HG02798 (cell line): ENCODE measurements at regions not wholly inside any gene's neighbourhood (a gene's known extent, or its start where the extent isn't known, plus 50 kb on each side); places are given as distances from the start of the nearest gene placed in this dataset.
"Not testable (repeated sequence)": the region's sequence is repeated elsewhere in the genome, so short reads cannot be mapped to it uniquely, and the experiment has no call there.

Source experiments
- ATAC-seq: cut with Tn5 transposase; IDR thresholded peaks from one replicate; pipeline ENCODE4 v1.9.1; 2021; ENCODE audit warnings: mild to moderate bottlenecking; ENCODE audit not compliant: unreplicated experiment, poor library complexity

GRCh38 chr13:32828711-32829110, 187.5 kb upstream of the KL start:
- no peak for ATAC-seq

- no peak for ATAC-seq
These were observed 187.0 kb upstream of the KL start for GRCh38 chr13:32829269-32829668.

DNA sequence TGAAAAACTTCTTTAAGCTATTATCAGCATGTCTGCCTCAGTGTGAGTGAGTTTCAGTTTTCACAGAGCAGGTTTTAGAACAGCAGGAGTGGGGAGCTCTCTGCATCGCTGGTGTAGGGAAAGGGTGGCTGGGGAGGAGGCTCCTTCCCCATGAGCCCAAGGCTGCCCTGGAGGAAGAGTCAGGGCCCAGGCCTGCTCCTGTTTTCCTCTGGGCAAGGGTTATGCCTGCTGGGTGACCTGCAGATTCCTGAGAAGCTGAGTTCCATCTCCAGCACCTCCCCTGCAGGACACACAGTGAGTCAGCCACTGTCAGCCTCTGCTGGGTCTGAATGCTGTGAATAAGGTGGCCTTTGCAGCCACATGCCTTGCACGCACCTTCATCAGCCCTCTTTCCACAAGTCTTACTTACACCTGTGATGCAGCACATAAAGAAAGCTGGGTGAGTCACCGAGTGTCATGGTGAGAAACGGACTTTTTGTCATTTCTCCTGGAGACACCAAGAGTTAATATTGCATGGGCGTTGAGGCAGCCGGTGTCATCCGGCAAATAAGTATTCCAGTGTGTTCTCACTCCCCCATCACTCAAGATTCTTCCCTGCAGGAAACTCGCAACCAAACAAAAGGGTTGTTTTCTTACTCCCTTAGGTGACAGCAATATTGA, 186.4 kb upstream of the KL start:
- no peak for ATAC-seq

GRCh38 chr13:32830336-32831031, 185.7 kb upstream of the KL start:
- ATAC-seq, result no peak

- no peak for ATAC-seq
These were observed 178.8 kb upstream of the KL start for GRCh38 chr13:32837307-32837972.

DNA sequence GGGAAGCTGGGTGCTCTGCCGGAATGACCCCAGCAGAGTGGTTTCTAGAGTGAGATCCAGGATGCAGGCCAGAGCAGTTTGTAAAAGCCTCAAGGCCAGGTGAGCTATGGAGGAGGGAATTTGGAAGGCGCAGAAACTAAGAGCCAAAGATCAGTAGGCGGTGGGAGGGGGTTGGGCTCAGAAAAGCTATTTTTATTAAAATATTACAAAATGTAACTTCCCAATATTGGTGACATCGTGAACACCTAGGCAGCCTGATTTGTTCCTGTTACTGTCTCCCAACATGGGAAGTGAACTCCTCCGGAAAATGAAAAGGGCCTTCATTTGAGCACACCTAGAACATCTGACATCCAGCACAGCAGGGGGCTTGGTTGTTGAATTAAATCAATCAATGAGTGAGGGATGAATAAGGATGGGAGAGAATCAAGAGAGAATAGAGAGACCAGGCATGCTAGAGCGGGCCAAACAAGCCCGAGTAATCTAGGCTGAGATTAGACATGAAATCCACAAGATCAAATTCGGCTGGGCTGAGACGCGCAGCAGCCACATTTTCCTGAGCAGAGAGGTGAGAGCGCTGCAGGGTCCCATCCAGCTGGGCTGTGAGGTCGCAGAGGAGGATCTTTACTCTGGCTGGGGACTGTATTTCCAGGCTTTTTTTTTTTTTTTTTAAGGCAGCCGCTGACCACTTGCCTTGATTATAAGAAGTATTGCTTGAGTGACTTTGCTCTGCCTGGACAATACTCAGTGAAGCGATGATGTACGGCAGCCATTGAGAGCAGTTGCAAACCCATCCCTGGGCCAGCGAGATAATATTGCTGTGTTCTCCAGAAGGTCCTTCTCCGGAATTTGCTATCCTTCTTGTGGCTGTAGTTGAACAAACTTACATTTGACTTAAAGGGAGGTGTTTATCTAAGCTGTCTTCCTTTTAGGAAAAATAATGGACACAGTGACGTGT, 178.0 kb upstream of the KL start:
- ATAC-seq, result no peak

- ATAC-seq, result peak; percentile 62
These were observed 177.3 kb upstream of the KL start for GRCh38 chr13:32838945-32839344.

DNA sequence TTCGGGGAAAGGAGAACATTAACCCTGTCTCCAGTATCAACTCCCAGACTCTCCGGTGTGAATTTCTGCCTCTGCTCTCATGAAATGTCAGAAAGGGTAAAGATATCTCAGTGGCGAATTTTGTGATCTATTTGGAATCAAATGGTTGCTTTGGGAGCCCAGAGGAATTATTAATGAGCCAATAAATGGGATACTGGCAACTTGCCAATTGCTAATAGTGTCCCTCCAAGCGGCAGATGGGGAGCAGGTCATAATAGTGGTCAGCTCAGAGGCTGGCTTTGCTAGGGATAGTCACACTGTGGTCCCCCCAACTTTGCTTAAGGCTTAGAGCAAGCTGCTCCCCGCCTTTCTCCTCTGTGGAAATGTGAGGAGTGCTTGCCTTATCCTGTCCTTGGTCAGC, 176.1 kb upstream of the KL start:
- no peak for ATAC-seq

DNA sequence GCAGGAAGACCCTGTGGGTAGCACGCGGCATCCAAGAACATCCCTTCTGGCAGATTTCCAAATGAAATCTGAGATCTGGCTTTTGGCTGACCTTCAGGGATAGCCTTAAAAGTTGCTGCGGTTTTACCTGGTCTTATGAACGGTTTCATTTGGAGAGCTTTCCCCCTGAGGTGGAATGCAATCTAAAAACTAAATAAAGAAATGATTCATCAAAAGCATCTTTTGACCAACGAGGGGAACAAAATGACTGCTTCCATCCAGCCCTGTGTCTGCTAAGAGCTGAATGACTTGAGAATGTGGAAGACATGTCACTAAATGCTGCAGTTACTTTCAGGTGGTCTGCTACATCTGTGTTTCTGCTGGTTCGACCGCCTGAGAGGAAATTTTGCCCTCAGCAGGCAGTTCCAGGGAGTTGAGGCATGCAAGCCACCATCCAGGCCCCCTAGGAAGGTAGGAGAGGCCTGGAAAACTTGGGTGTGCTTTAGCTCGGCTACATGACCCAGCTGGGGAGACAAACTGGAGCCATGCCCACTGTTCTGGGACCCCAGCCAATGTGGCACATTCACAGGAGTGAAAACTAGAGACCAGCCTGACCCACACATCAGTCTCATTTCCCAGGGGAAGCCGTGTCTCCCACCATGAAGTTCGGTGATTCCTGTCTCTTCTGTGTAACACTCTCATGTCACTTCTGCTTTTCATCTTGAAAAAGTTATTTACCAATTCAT, 175.1 kb upstream of the KL start:
- ATAC-seq, result peak; percentile 62

DNA sequence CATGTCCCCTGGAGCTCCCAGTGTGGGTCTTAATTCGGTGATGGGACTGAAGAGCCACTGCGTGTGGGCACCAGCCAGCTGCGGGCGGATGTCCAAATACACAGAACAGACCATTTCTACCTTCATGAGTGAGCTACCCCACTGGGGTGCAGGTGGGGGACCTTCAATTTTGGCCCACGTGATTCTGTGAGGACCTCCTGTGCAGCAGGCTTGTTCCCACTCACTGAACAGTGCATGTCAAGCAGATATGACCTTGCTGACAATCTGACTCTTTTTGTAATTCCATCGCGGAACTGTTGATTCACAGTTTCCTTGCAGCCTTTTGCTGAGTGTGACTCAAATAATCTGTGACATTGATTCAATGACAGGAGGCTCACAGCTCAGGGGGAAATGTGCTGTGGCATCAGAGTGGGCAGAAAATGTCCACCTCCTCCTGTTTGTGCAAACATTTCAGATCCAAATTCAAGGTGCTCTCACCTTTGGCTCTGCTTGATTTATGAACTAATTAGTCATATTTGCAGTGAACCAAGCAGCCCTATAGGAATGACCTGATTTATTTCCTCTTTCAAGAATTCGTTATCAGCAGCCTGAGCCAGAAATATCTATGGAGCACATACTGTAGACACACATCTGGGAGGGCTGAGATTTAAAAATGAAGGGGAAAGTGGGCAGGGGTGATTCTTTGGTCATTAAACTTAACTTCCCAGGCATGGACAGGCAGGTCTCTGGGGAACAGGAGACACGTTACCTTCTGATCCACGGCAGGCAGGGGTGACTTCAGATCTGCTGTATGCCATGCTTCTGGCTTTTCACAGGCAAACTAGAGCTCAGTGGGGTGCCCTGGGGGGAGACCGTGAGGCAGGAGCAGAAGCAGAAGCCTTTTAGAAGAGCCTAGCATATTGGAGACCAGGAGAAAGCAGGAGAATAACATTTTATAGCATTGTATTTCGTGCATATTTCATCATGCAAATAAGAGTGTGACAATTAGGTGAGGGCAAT, 170.0 kb upstream of the KL start:
- no peak for ATAC-seq

- not testable (repeated sequence) for ATAC-seq
These were observed 168.2 kb upstream of the KL start for GRCh38 chr13:32847976-32848375.

DNA sequence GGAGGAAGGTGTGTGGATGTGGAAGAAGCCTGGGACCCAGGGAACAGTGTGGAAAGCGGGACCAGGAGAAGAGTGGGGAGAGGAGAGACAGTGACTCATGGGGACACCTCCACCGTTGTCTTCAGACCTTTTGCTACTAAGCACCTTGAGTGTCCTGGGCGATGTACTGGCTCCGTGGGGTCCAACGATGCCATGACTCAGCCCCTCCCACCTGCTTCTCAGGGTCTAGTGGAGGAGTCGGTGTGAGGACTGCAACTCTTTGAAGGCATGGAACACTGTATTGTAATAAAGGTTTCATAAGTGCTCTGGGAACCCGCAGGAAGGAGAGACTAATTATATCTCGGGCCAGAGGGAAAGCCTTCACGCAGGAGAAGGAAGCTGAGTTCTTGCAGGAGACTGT, 166.9 kb upstream of the KL start:
- ATAC-seq, result no peak

DNA sequence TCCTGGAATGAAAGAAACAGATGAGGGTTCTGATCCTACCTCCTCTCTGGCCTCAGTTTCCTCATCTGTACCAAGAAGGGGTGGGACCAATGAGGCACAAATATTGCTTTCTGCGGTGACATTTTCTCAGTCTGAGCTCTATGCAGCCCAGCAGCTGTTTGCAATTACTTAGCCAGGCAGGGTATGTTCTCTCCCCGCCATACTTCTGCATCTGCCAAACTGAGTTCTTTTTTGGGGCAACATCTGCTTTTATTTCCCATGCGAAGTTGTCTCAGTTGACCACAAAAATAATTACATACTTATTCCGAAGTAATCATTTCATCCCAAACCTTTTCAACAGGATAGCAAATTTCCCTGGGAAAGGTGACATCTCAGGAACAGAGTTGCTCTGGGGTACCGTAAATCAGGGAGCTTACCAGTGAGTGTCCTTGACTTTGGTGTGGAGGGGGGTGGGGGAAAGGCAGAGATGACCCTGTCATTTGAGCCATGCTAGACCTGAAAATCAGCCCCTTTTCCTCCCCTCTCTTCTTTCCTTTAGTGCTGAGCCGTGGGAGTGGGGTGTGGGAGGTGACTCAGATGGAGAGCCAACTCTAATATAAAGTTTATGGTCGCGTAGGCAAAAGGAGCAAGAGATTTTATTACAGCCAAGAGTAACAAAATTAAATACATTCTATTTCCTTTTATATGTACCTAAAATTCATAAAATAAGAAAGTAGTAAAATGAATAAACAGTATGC, 165.7 kb upstream of the KL start:
- ATAC-seq, result no peak

DNA sequence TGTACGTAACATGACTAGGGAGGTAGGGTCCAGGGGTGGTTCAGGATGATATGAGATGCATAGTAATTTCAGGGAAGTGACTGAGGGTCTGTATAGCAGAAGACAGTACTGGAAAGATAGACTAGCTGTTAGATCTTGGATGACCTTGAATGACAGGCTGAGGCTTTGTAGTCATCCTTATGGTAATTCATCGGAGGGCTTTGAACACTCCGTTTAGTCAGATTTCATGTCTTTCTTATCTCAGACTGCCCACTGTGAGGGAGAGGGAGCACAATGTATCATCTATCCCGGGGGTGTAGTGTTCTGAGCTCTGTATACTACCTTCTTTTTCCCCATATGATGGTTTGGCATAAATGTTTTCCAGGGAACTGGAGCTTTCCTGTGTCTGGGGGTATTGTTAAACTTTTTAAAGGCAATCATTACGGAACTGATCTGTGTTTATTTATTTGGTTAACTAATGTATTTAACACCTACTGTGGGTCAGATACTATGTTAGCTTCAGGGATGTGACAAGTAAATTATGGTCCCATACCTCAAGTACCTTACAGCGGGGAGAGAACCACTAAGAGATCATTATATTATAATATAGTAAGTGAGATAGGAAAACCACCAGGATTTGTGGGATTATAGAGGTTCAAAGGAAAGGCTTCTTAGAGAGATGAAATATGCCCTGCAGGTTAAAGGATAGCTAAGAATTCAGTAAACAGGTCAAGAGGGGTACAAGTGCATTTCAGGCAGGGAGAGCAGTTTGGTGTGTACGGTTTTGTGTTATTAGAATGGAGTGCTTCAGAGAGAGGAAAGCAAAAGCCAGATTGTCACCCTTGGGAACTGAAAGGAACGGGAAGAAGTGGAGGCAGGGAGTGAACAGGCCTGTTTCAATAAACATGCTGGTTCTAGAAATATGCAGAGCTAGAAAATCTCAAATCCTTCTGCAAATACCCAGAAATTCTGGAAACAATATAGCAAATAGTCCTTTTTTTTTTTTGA, 164.8 kb upstream of the KL start:
- no peak for ATAC-seq

GRCh38 chr13:32852526-32852925, 163.7 kb upstream of the KL start:
- no peak for ATAC-seq

DNA sequence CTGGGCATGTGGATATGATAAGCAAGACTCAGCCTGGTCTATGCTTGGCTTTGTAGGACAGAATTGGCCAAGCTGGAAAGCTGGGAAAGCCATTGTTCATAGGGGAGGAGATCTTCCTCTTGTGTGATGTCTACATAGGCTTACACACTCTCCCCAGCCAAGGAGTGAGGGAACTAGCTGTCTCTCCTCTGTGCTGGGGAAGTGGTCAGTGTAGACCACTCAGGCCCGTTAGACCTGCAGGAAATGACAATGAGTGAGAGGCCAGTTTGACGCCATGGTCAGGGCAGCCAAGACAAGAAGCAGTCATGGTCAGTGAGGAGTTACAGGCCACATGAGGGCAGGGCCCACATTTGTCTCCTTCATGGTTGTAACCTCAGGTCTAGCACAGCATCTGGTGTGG, 159.1 kb upstream of the KL start:
- no peak for ATAC-seq

- no peak for ATAC-seq
These were observed 158.5 kb upstream of the KL start for GRCh38 chr13:32857689-32858088.
